Keratinocyte (primary cell): ENCODE measurements at regions not wholly inside any gene's neighbourhood (a gene's known extent, or its start where the extent isn't known, plus 50 kb on each side); places are given as distances from the start of the nearest gene placed in this dataset.
A peak's percentile ranks its signal among the peaks of the same experiment; 100 is the strongest.

Source experiments
- DNase-seq: peaks from one replicate; pipeline ENCODE4 v3.0.0-alpha.2; 2011; ENCODE audit warnings: low read depth, missing footprints, low spot score
- FAIRE-seq: peaks from 2 replicates; lab custom pipeline; 2011; peaks lifted over from hg19 to GRCh38; lab: Jason Lieb, UNC
- H2AFZ ChIP-seq: 2 replicates; pipeline ENCODE4 v1.6.0; 2012; ENCODE audit warnings: low read length, control low read depth, inconsistent platforms; ENCODE audit not compliant: control insufficient read depth
- H3K27ac ChIP-seq: 2 replicates; pipeline ENCODE4 v1.5.1; 2011; ENCODE audit warnings: low read length; ENCODE audit not compliant: control insufficient read depth, insufficient read depth
- H3K27me3 ChIP-seq: 3 replicates; pipeline ENCODE4 v1.6.0; 2011; ENCODE audit warnings: low read length; ENCODE audit not compliant: control insufficient read depth, insufficient read depth; ENCODE audit errors: extremely low read depth
- H3K36me3 ChIP-seq, 2 experiments: 2 replicates in 1 of 2; 3 replicates in 1 of 2; pipeline ENCODE4 v1.5.1; 2011; ENCODE audit warnings: low read length in 2 of 2, mild to moderate bottlenecking in 1 of 2; ENCODE audit not compliant: control insufficient read depth in 2 of 2, insufficient read depth in 2 of 2; ENCODE audit errors: extremely low read depth in 1 of 2
- H3K4me1 ChIP-seq: 3 replicates; pipeline ENCODE4 v1.5.1; 2011; ENCODE audit warnings: low read length; ENCODE audit not compliant: control insufficient read depth, insufficient read depth; ENCODE audit errors: extremely low read depth
- H3K4me2 ChIP-seq: 3 replicates; pipeline ENCODE4 v1.6.0; 2011; ENCODE audit warnings: low read depth, low read length; ENCODE audit not compliant: control insufficient read depth, insufficient read depth; ENCODE audit errors: extremely low read depth
- H3K4me3 ChIP-seq, 3 experiments: fragments of 200-600 bp in 1 of 3; sonication (generic) in 1 of 3; 2 replicates in 2 of 3; 3 replicates in 1 of 3; pipeline ENCODE4 v1.5.1; 2011 to 2016; ENCODE audit warnings: low read length in 3 of 3, mild to moderate bottlenecking in 3 of 3, control low read depth in 2 of 3, inconsistent platforms in 1 of 3, low read depth in 1 of 3, mixed read lengths in 1 of 3, mixed run types in 1 of 3, moderate library complexity in 1 of 3; ENCODE audit not compliant: control insufficient read depth in 2 of 3, insufficient read depth in 2 of 3; ENCODE audit errors: extremely low read depth in 1 of 3
- H3K79me2 ChIP-seq: 2 replicates; pipeline ENCODE4 v1.6.0; 2012; ENCODE audit warnings: low read length; ENCODE audit not compliant: control insufficient read depth, insufficient read depth
- H3K9ac ChIP-seq: 3 replicates; pipeline ENCODE4 v1.6.0; 2011; ENCODE audit warnings: low read length; ENCODE audit not compliant: control insufficient read depth, insufficient read depth; ENCODE audit errors: extremely low read depth
- H3K9me1 ChIP-seq: 3 replicates; pipeline ENCODE4 v1.6.0; 2011; ENCODE audit warnings: low read length; ENCODE audit not compliant: control insufficient read depth, insufficient read depth; ENCODE audit errors: extremely low read depth
- H3K9me3 ChIP-seq: 2 replicates; pipeline ENCODE4 v1.5.1; 2012; ENCODE audit warnings: low read depth, low read length; ENCODE audit not compliant: control insufficient read depth
- H4K20me1 ChIP-seq: 3 replicates; pipeline ENCODE4 v1.6.0; 2011; ENCODE audit warnings: low read length; ENCODE audit not compliant: control insufficient read depth, insufficient read depth; ENCODE audit errors: extremely low read depth
- CTCF ChIP-seq, 3 experiments: IDR thresholded peaks in 1 of 3; conservative IDR thresholded peaks in 1 of 3; optimal IDR thresholded peaks in 1 of 3; 2 replicates in 2 of 3; 3 replicates in 1 of 3; pipeline versions ENCODE3 to v1.5.1; 2011; ENCODE audit warnings: low read length in 3 of 3, mild to moderate bottlenecking in 3 of 3, moderate library complexity in 2 of 3, control low read depth in 1 of 3, inconsistent platforms in 1 of 3; ENCODE audit not compliant: insufficient read depth in 2 of 3; ENCODE audit errors: extremely low read depth in 1 of 3
- EZH2 ChIP-seq: IDR thresholded peaks from one replicate; pipeline ENCODE4 v1.6.1; 2012; ENCODE audit warnings: inconsistent platforms, mild to moderate bottlenecking, low read length, moderate library complexity
- dilution Hi-C: fragments of 300-500 bp; cut with MboI; formaldehyde crosslinking; loops from one replicate; pipeline ENCODE4 v1.7.0; 2020; ENCODE audit warnings: low sequenced_read_pairs; ENCODE audit not compliant: extremely low pct_ligation_motif_present

GRCh38 chr5:10863763-10864383 is 102.8 kb upstream of the DAP start:
- DNase-seq (no peak), FAIRE-seq (no peak)
- Histone ChIP-seq H4K20me1 (no peaks in the 10 kb centered on the region), H3K36me3 (no peaks in the 10 kb centered on the region), H3K4me2 (no peak overlapping the region), H3K79me2 (no peaks in the 10 kb centered on the region), H2AFZ (no peak overlapping the region), H3K27ac (no peak overlapping the region), H3K9me3 (no peaks in the 10 kb centered on the region), H3K4me3 (no peak overlapping the region), H3K27me3 (no peaks in the 10 kb centered on the region), H3K9ac (no peak overlapping the region), H3K4me1 (no peaks in the 10 kb centered on the region), H3K9me1 (no peaks in the 10 kb centered on the region)
- TF ChIP-seq CTCF (optimal IDR thresholded peaks at IDR 0.05 in 1 of 3, IDR thresholded peaks at IDR 0.05 in 1 of 3, conservative IDR thresholded peaks at IDR 0.05 in 1 of 3; ENCODE audit: extremely low read depth in 1 of 3, insufficient read depth in 2 of 3, low read length in 3 of 3) = peak; percentile 75 to 84 (median 81)
- no peak for TF ChIP-seq EZH2
- dilution Hi-C loops = no loop called here

DNA sequence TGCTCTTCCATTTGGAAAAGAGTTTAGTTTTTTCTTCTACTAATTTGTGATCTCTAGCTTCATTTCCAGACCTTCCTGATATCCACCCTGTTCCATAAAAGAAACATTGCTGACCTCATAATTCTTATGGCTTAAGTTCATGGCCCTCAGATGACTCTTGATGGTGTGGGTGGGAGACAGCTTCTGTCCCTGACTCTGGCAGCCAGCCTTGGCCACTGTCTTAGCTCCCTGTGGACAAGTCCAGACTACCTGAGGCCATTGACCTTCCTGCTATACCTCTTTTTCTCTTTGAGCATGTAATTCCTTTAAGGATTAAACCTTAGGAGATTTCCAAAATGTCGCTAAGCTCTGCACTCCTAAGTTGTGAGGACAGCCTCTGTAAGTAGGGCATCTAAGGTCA is 101.1 kb upstream of the DAP start:
- no peak overlapping the region for H2AFZ ChIP-seq
- H3K9me1 ChIP-seq = no peaks in the 10 kb centered on the region
- H3K27me3 ChIP-seq = peaks cover 3% of the 10 kb centered on the region
- no peak overlapping the region for H3K9ac ChIP-seq
- no peak for FAIRE-seq
- no peak for TF ChIP-seq EZH2
- TF ChIP-seq CTCF (optimal IDR thresholded peaks at IDR 0.05 in 1 of 3, IDR thresholded peaks at IDR 0.05 in 1 of 3, conservative IDR thresholded peaks at IDR 0.05 in 1 of 3; ENCODE audit: extremely low read depth in 1 of 3, insufficient read depth in 2 of 3, low read length in 3 of 3) = no peak
- H3K4me3 ChIP-seq = no peak overlapping the region
- no peaks in the 10 kb centered on the region for H3K9me3 ChIP-seq
- no peaks in the 10 kb centered on the region for H4K20me1 ChIP-seq
- dilution Hi-C loops = no loop called here
- H3K36me3 ChIP-seq = no peaks in the 10 kb centered on the region
- no peak overlapping the region for H3K27ac ChIP-seq
- H3K79me2 ChIP-seq = no peaks in the 10 kb centered on the region
- no peaks in the 10 kb centered on the region for H3K4me1 ChIP-seq
- no peak overlapping the region for H3K4me2 ChIP-seq
- DNase-seq = no peak
